Activated CD4-positive, alpha-beta T cell treated with anti-CD3 and anti-CD28 coated beads, Interleukin-2, amount 50 U/mL, for 48 hours (primary cell): ENCODE measurements at regions not wholly inside any gene's neighbourhood (a gene's known extent, or its start where the extent isn't known, plus 50 kb on each side); places are given as distances from the start of the nearest gene placed in this dataset.

Experiments
- DNase-seq, 2 experiments: peaks; one replicate each; pipeline ENCODE4 v3.0.0-alpha.2; 2020

DNA sequence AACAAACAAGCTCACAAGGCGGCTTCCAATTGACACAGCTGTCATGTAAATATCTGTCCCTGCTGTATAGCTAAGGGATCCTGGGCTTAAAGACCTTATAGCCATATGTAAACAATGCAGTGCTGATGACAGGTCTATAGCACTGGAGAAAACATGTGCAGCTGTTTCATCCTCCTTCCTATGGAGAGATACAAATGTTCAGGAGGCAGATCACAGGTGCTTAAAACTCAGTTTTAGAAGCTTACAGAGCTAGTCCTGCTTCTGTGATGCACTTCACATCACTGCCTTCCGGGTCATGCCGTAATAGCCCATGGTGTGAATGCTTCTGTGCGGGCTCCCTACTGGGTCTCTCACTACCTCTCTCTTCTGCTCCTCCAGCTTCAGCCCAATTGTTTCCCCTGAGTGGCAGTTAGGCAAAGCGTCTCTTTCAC lies 262.4 kb upstream of the CHST9 start:
- DNase-seq = no peak

DNA sequence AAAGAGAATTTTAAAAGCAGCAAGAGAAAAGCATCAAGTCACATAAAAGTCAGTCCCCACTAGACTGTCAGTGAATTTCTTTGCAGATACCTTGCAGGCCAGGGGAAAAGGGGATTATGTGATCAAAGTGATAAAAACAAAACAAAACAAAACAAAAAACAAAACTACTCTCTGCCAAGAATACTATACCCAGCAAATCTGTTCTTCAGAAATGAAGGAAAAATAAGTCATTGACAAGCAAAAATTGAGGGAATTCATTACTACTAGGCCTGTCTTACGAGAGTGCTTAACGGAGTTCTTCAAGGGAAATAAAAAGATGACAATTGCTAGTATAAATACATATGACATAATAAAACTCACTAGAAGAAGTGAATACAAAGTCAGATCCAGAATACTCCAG lies 245.5 kb upstream of the CHST9 start:
- no peak for DNase-seq

- no peak for DNase-seq
These were observed 243.8 kb upstream of the CHST9 start for GRCh38 chr18:27428716-27429475.

DNA sequence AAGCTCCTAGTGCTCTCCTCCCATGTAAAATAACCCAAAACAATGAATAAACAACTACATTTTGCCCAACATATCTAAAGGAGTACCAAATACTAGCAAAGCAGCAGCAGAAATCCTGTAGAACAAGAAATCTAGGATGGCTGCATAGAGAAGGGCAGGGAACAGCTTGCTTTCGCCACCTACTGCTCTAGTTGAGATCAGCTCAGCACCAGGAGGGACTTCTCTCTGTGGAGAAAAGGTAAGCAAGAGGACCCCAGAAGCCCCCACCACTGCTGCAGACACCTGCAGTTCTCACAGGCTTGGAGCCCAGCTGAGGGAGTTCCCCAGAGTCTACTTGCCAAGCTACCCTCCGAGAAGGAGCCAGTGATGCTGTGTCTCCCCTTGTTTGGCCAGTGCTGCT lies 243.0 kb upstream of the CHST9 start:
- DNase-seq = no peak

- DNase-seq = no peak
These were observed 238.5 kb upstream of the CHST9 start for GRCh38 chr18:27423581-27423980.

- no peak for DNase-seq
These were observed 234.5 kb upstream of the CHST9 start for GRCh38 chr18:27419646-27420045.

DNA sequence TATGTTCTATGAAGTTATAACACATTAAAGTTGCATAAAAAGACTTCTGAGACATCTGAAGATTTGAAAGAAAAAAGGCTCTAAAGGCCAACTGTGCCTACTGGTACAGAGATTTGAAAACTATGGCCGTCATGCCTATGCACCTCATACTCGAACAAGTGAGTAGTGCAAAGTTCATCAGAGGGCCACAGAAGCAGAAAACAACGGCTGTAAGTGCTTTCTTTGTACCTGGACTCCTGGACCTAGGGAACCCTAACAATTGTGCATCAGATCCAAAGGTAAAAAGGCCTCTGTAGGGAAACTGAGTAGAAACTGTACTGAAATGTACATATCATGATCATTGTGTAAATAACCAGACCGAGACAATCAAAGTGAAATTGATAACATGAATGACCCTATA lies 230.4 kb upstream of the CHST9 start:
- DNase-seq = no peak

GRCh38 chr18:27414682-27415081 lies 229.6 kb upstream of the CHST9 start:
- DNase-seq = no peak

DNA sequence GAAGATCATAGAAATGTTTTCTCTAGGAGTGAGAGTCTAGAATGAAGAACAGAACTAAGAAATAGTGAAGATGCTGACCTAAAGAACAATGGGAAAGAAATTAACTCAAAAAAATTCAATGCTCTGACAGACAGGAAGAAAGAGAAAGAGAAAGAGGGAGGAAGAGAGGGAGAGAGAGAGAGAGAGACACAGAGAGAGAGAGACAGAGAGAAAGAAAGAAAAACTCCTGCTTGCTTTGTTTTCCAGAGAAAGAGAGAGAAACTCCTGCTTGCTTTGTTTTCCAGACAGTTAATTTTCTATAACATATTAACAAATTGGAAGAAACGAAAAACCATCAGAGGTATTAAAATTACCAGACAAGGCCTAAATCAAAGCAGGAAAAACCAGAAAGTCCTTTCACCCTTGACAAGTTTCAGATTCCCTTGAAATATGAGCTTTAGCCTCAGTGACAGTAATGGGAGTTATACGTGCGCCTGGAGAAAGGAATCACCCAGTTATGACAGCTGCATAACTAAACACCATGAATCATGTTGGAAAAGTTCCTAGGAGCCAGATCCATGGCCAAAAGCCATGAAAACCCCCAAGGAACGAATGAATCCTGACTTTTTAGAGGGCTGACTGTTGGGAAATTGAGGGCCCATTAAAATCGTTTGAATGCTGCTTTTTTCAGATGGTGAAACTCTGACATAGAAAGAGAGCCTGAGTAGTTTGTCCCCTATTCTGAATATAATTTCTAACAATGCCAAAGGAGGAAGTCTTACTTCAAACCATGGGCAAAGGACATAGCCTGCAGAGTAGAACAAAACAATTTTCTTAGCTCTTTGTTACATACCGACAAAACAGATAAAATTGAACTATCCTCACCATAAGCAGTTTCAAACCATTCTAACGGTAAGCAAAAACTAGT lies 228.6 kb upstream of the CHST9 start:
- DNase-seq = no peak

- DNase-seq = no peak
These were observed 227.4 kb upstream of the CHST9 start for GRCh38 chr18:27412556-27412955.

DNA sequence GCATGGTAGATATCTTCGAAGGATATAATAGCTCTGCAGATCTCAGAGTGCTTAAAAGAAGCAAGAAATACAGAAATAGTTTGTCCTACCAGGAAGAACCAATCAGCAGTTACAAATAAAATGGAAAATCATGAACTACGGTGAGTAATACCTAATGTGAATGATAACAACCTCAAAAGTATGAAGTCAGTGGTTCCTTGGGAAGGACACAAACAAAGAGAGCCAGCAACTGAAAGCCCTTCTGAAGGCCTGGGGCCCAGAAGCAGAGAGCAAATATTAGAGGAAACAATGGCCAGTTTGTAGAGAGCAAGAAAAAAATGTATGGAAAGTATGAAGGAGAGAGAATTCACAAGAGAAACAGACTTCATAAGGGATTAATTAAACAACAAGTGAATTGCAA lies 226.8 kb upstream of the CHST9 start:
- no peak for DNase-seq

- no peak for DNase-seq
These were observed 225.9 kb upstream of the CHST9 start for GRCh38 chr18:27411013-27411412.

DNA sequence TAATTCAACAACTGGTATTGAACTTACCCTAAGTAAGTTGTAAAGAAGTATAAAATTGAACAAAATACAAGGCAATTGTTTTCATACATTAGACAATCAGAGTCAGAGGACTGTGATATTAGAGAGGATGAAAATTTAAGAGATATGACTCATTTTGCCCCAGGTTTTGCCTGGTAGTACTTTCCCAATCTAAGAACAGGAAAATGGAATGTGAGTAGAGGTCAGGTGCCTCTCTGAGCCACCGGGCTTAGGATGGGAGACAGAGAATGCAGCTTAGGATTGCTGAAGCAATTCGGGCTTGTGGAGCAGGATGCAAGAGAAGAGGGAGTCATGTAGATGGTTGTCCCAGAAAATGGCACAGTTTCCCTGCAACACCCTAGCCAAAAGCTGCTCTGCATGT lies 219.7 kb upstream of the CHST9 start:
- no peak for DNase-seq

- no peak for DNase-seq
These were observed 214.9 kb upstream of the CHST9 start for GRCh38 chr18:27400001-27400400.

GRCh38 chr18:27395752-27396151 lies 210.6 kb upstream of the CHST9 start:
- no peak for DNase-seq

GRCh38 chr18:27394687-27395086 lies 209.6 kb upstream of the CHST9 start:
- no peak for DNase-seq

DNA sequence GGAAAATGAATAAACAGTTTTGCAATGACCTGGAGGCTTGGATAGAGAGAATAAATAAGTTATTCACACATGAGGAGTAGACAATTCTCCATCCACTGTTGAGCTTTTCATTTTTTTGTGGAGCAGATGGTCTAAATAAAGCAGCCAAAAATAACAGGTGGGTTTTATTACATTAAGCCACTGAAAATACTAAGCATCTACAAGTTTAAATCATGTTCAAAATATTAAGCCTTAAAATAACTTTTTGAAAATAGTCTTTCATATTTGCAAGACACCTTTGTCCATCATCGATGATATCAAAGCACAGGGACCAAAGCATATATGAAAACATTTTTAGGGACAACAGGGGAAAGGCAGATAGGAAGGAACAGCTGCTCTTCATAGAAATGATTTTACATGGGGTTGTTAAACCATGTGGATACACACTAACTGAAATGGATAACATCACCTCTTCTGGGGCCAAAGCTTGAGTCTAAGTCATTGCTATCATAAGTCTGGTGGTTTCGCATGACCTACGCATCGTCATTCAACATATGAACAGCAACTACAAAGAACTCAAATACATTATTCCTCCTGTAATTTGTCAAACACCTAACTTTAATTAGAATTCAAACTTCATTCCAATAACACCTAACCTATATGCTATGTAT lies 197.6 kb upstream of the CHST9 start:
- DNase-seq = no peak

GRCh38 chr18:27378431-27379095 lies 193.5 kb upstream of the CHST9 start:
- DNase-seq = no peak

DNA sequence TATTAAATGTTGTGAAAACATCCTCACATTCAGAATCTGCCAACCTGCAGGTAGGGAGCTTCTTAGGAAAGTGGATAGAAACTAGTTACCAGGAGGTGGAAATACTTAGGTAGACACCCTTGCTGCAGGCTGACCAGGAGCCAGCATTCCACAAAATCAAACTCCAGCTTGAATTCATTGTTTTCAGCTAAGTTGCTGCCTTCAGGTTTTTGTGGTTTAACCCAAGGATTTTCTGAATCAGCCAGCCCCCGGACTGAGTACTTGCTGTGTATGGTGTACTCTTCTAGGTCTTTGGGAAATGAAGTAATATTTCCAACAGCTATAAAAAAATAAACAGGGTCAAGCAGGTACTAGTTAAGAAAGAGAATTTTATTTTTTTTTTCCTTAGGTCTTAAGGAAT lies 192.1 kb upstream of the CHST9 start:
- no peak for DNase-seq

DNA sequence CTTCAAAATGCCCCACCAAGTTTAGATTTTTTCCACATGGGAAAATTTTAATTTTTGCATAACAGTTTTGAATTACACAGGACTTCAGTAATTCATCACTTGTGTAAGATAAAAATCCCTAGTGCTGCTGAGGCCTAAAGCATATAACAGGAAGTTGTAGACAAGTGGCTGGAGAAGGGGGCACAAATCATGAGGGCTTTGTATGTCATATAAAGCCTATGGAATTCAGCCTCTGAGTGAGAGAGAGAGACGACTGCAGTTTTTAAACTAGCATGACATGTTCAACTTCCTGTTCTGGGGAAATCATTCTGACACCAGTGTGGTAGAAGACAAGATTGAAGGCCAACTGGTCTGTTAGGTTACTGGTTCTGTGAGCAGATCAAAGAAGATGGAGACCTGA lies 187.3 kb upstream of the CHST9 start:
- DNase-seq = no peak

DNA sequence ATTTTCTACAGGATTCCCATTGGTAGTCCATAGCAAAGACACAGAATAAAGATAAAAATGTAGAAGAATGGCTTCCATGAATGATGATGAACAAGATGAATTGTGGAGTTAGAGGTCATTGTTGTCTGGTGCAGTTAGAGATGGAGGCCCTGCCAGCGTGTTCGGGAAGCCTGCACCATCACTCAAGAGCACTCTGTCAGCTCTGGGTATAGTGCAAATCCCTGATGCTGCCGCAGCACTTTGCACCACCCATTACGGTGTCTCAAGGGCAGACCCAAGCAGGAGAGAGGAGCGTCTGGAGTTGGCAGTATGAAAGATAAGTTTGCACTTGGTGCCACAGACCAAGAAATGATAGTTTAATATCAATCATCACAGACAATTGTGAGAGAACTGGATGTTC lies 181.6 kb upstream of the CHST9 start:
- DNase-seq = no peak

DNA sequence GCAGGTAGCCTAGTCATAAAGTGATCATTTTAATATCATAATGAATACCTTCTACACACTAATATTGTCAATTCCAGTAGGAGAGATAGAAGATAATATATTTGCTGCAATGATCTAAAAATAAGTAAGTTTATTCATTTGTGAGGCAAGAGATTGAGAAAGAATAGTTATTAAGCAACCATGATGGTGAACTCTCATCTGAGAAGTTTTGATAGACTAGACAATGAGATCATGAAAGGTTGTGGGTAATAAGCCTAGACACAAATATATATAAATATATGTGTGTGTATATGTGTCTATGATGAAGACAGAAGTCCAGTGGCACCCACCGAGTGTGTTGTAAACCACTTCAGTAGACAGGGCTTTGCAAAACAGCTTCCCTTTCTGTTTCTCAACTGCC lies 181.0 kb upstream of the CHST9 start:
- DNase-seq = no peak

DNA sequence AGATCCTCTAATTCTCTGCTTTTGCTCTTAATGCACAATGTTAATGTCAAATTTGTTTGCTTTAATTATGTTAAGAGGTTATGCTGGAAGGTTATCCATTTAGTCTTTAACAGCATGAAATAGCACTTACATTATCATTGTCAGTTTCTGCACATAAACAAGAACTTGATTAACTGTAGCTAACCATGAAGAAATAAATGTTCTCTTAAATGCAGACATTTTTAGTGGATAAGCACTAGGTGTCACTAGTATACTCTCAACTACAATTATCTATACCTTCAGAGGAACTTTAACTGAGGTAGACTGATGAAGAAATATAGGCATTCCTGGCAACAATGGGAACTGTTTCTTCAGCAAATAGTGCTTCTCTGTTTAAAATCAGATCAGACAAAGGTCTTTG lies 178.8 kb upstream of the CHST9 start:
- DNase-seq = no peak
